MM.1S (cell line): ENCODE measurements at regions not wholly inside any gene's neighbourhood (a gene's known extent, or its start where the extent isn't known, plus 50 kb on each side); places are given as distances from the start of the nearest gene placed in this dataset.

Experiments used
- DNase-seq: peaks from one replicate; pipeline ENCODE4 v3.0.0-alpha.2; 2015
- H2AFZ ChIP-seq: fragments of 300-600 bp; sonication (generic); 2 replicates; pipeline ENCODE4 v1.6.0; 2016; ENCODE audit warnings: antibody characterized with exemption, low read length
- H3F3A ChIP-seq: fragments of 300-600 bp; sonication (generic); 2 replicates; pipeline ENCODE4 v1.6.1; 2016; ENCODE audit warnings: mild to moderate bottlenecking, antibody characterized with exemption, low read length, moderate library complexity, mixed read lengths; ENCODE audit not compliant: insufficient read depth
- H3K27ac ChIP-seq: fragments of 300-600 bp; sonication (generic); 2 replicates; pipeline ENCODE4 v1.5.1; 2016; ENCODE audit warnings: mild to moderate bottlenecking, low read length
- H3K27me3 ChIP-seq: fragments of 300-600 bp; sonication (generic); replicated peaks from 2 replicates; pipeline ENCODE4 v1.6.0; 2016; ENCODE audit warnings: low read length; ENCODE audit not compliant: insufficient read depth
- H3K36me3 ChIP-seq: fragments of 300-600 bp; sonication (generic); replicated peaks from 2 replicates; pipeline ENCODE4 v1.6.1; 2016; ENCODE audit warnings: mild to moderate bottlenecking, low read length, mixed read lengths; ENCODE audit not compliant: insufficient read depth
- H3K4me1 ChIP-seq: fragments of 300-600 bp; sonication (generic); 2 replicates; pipeline ENCODE4 v1.6.1; 2016; ENCODE audit warnings: low read length, mixed read lengths
- H3K4me2 ChIP-seq: fragments of 300-600 bp; sonication (generic); 2 replicates; pipeline ENCODE4 v1.6.0; 2016; ENCODE audit warnings: low read depth, low read length
- H3K4me3 ChIP-seq: fragments of 300-600 bp; sonication (generic); 2 replicates; pipeline ENCODE4 v1.5.1; 2016; ENCODE audit warnings: low read length, mixed read lengths
- H3K79me2 ChIP-seq: fragments of 300-600 bp; sonication (generic); 2 replicates; pipeline ENCODE4 v1.6.1; 2016; ENCODE audit warnings: mixed run types, low read length, mixed read lengths
- H3K9ac ChIP-seq: fragments of 300-600 bp; sonication (generic); 2 replicates; pipeline ENCODE4 v1.6.1; 2016; ENCODE audit warnings: low read length, mixed read lengths
- H3K9me2 ChIP-seq: fragments of 300-600 bp; sonication (generic); replicated peaks from 2 replicates; pipeline ENCODE4 v1.6.1; 2016; ENCODE audit warnings: mild to moderate bottlenecking, low read length, mixed read lengths; ENCODE audit not compliant: insufficient read depth
- H3K9me3 ChIP-seq: fragments of 300-600 bp; sonication (generic); replicated peaks from 2 replicates; pipeline ENCODE4 v1.6.1; 2016; ENCODE audit warnings: mild to moderate bottlenecking, low read length, mixed read lengths; ENCODE audit not compliant: insufficient read depth
- H4K20me1 ChIP-seq: fragments of 300-600 bp; sonication (generic); 2 replicates; pipeline ENCODE4 v1.6.1; 2016; ENCODE audit warnings: mild to moderate bottlenecking, low read length, moderate library complexity, mixed read lengths; ENCODE audit not compliant: insufficient read depth
- EZH2 ChIP-seq: fragments of 300-600 bp; sonication (generic); optimal IDR thresholded peaks from 2 replicates; pipeline ENCODE3; 2017; ENCODE audit warnings: low read depth, mild to moderate bottlenecking, antibody characterized with exemption, low read length, mixed read lengths
- EZH2phosphoT487 ChIP-seq: fragments of 300-600 bp; sonication (generic); IDR thresholded peaks from 2 replicates; pipeline ENCODE4 v1.6.1; 2018; ENCODE audit warnings: antibody characterized with exemption, low read length
- TF ChIP-seq, protein P1 (sequence below): fragments of 300-600 bp; sonication (generic); IDR thresholded peaks from 2 replicates; pipeline ENCODE4 v1.5.1; 2016; ENCODE audit warnings: antibody characterized with exemption, low read length, mixed read lengths

DNA sequence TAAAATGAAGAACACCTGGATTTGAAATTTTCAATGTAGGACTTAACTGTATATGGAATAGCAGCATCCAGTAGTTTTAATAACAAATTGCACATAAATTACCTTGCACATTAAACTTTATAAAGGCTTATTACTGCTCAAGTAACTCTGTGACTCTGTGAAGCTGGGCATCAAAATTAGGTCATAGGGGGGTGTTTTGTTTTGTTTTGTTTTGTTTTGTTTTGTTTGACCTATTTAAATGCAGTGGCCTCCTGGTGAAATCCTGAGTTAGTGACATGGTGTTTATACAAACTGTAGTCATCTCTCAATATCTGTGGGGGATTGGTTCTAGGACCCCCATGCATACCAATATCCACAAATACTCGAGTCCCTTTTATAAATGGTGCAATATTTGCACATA lies 51.9 kb upstream of the ADAD1 start:
- TF ChIP-seq, protein P1, sequence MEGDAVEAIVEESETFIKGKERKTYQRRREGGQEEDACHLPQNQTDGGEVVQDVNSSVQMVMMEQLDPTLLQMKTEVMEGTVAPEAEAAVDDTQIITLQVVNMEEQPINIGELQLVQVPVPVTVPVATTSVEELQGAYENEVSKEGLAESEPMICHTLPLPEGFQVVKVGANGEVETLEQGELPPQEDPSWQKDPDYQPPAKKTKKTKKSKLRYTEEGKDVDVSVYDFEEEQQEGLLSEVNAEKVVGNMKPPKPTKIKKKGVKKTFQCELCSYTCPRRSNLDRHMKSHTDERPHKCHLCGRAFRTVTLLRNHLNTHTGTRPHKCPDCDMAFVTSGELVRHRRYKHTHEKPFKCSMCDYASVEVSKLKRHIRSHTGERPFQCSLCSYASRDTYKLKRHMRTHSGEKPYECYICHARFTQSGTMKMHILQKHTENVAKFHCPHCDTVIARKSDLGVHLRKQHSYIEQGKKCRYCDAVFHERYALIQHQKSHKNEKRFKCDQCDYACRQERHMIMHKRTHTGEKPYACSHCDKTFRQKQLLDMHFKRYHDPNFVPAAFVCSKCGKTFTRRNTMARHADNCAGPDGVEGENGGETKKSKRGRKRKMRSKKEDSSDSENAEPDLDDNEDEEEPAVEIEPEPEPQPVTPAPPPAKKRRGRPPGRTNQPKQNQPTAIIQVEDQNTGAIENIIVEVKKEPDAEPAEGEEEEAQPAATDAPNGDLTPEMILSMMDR: no peak
- no peak for TF ChIP-seq EZH2
- TF ChIP-seq EZH2phosphoT487: no peak
- no peaks in the 10 kb centered on the region for H3K9me3 ChIP-seq
- no peaks in the 10 kb centered on the region for H3K4me1 ChIP-seq
- no peak overlapping the region for H2AFZ ChIP-seq
- H3F3A ChIP-seq: no peaks in the 10 kb centered on the region
- H3K4me2 ChIP-seq: no peak overlapping the region
- no peaks in the 10 kb centered on the region for H3K79me2 ChIP-seq
- no peak overlapping the region for H3K4me3 ChIP-seq
- no peaks in the 10 kb centered on the region for H4K20me1 ChIP-seq
- DNase-seq: no peak
- no peak overlapping the region for H3K27ac ChIP-seq
- no peaks in the 10 kb centered on the region for H3K9me2 ChIP-seq
- no peak overlapping the region for H3K9ac ChIP-seq
- no peaks in the 10 kb centered on the region for H3K36me3 ChIP-seq
- no peaks in the 10 kb centered on the region for H3K27me3 ChIP-seq

DNA sequence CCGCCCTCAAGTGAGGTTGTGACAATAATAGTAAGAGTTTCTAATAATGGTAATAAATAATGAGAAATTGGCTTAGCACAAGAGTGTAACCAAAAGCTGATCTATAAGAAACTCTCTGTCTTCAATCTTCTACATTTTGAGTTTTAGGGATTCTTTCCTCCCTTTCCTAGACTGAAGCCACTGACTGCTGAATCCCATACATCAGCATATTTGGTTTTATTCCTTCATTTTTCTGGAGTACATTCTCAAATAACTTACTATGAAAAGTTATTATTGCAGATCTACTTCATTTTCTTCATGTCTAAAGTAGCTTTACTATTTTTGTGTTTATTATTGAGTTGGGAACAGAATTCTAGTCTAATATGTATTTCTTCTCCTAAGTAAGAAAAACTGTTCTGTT lies 49.9 kb upstream of the ADAD1 start:
- Histone ChIP-seq H3K79me2 (no peaks in the 10 kb centered on the region), H3K9me2 (no peaks in the 10 kb centered on the region), H3K9me3 (no peaks in the 10 kb centered on the region), H3K4me2 (no peak overlapping the region), H3K36me3 (no peaks in the 10 kb centered on the region; the same call in 1 of the 2 replicates), H3K4me1 (no peaks in the 10 kb centered on the region), H3F3A (no peaks in the 10 kb centered on the region), H2AFZ (no peak overlapping the region), H4K20me1 (no peaks in the 10 kb centered on the region), H3K27ac (no peak overlapping the region), H3K4me3 (no peak overlapping the region), H3K9ac (no peak overlapping the region), H3K27me3 (no peaks in the 10 kb centered on the region)
- TF ChIP-seq EZH2phosphoT487: no peak
- TF ChIP-seq, protein P1: no peak
- no peak for TF ChIP-seq EZH2
- no peak for DNase-seq
